HL-60 (cell line): ENCODE measurements at regions not wholly inside any gene's neighbourhood (a gene's known extent, or its start where the extent isn't known, plus 50 kb on each side); places are given as distances from the start of the nearest gene placed in this dataset.

ENCODE experiments used
- GABPA ChIP-seq: IDR thresholded peaks from 2 replicates; pipeline ENCODE4 v1.6.1; 2012; ENCODE audit warnings: low read depth
- REST ChIP-seq: IDR thresholded peaks from 2 replicates; pipeline ENCODE4 v1.6.1; 2012; ENCODE audit warnings: low read depth; ENCODE audit not compliant: insufficient replicate concordance
- TF ChIP-seq, protein P1 (sequence below): IDR thresholded peaks from one replicate; pipeline ENCODE4 v1.5.1; 2011; ENCODE audit warnings: low read length, control low read depth, inconsistent platforms; ENCODE audit not compliant: insufficient read depth

DNA sequence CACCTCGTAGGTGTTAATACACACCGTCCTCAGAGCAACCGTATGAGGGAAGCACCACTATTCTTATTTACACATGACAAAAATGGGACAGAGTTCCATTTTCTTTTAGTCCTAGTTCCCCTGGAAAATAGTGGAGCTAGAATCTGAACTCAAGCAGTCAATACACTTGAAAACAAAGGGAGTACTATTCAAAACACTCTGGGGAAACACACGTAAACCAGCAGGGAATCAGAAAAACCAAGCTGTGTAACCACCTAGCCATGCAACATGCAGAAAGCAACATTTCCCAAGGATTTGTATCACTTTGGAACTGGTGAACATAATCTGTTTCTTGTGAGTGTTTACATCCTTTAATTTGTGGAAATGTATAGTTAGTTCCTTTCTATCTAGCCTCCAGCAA lies 208.2 kb downstream of the UBE2E3 start:
- TF ChIP-seq, protein P1, sequence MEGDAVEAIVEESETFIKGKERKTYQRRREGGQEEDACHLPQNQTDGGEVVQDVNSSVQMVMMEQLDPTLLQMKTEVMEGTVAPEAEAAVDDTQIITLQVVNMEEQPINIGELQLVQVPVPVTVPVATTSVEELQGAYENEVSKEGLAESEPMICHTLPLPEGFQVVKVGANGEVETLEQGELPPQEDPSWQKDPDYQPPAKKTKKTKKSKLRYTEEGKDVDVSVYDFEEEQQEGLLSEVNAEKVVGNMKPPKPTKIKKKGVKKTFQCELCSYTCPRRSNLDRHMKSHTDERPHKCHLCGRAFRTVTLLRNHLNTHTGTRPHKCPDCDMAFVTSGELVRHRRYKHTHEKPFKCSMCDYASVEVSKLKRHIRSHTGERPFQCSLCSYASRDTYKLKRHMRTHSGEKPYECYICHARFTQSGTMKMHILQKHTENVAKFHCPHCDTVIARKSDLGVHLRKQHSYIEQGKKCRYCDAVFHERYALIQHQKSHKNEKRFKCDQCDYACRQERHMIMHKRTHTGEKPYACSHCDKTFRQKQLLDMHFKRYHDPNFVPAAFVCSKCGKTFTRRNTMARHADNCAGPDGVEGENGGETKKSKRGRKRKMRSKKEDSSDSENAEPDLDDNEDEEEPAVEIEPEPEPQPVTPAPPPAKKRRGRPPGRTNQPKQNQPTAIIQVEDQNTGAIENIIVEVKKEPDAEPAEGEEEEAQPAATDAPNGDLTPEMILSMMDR = no peak
- TF ChIP-seq GABPA = no peak
- TF ChIP-seq REST = no peak
